Caco-2 (cell line): ENCODE measurements at regions not wholly inside any gene's neighbourhood (a gene's known extent, or its start where the extent isn't known, plus 50 kb on each side); places are given as distances from the start of the nearest gene placed in this dataset.

Experiments used
- BruUV-seq: library from RNA; stranded (reverse); fragments of 400-500 nt; replicated peaks from 2 replicates; lab custom pipeline; 2021; lab: Mats Ljungman, UMichigan
- CTCF ChIA-PET: fragments of 300-600 bp; sonication (Branson Sonifier 250); formaldehyde crosslinking; loops from one replicate; lab custom pipeline; 2022; ENCODE audit warnings: antibody characterized with exemption; lab: Charles Lee
- POLR2A ChIA-PET: fragments of 300-600 bp; sonication (Branson Sonifier 250); formaldehyde crosslinking; loops from one replicate; lab custom pipeline; 2022; ENCODE audit warnings: antibody characterized with exemption; lab: Charles Lee
- DNase-seq, 2 experiments: peaks; one replicate each; pipeline versions ENCODE4 v3.0.0 to v3.0.0-alpha.2; 2020 to 2022
- H3K27me3 ChIP-seq: replicated peaks from 2 replicates; pipeline ENCODE4 v1.6.0; 2011; ENCODE audit warnings: low read length; ENCODE audit not compliant: control insufficient read depth, insufficient read depth
- H3K36me3 ChIP-seq: 2 replicates; pipeline ENCODE4 v1.5.1; 2011; ENCODE audit warnings: low read length; ENCODE audit not compliant: control insufficient read depth, insufficient read depth
- H3K4me1 ChIP-seq: fragments of 250-450 bp; sonication (Bioruptor Pico); 2 replicates; pipeline ENCODE4 v1.5.1; 2020; ENCODE audit warnings: mild to moderate bottlenecking
- H3K4me3 ChIP-seq: 2 replicates; pipeline ENCODE4 v1.5.1; 2011; ENCODE audit warnings: low read depth, mild to moderate bottlenecking, control low read depth, low read length
- H3K9me3 ChIP-seq: fragments of 250-450 bp; sonication (Bioruptor Pico); 2 replicates; pipeline ENCODE4 v1.5.1; 2020; ENCODE audit warnings: mild to moderate bottlenecking, moderate library complexity
- H3K27ac Mint-ChIP-seq: one replicate; pipeline ENCODE4 v1.8.0; 2022; ENCODE audit warnings: mixed read lengths; ENCODE audit not compliant: unreplicated experiment
- H3K27me3 Mint-ChIP-seq: one replicate; pipeline ENCODE4 v1.8.0; 2022; ENCODE audit warnings: mixed read lengths; ENCODE audit not compliant: insufficient read depth, unreplicated experiment
- H3K36me3 Mint-ChIP-seq: one replicate; pipeline ENCODE4 v1.8.0; 2022; ENCODE audit warnings: mild to moderate bottlenecking, mixed read lengths; ENCODE audit not compliant: insufficient read depth, unreplicated experiment
- H3K4me1 Mint-ChIP-seq: one replicate; pipeline ENCODE4 v1.8.0; 2022; ENCODE audit warnings: low read depth, mixed read lengths; ENCODE audit not compliant: unreplicated experiment
- H3K4me3 Mint-ChIP-seq: one replicate; pipeline ENCODE4 v1.8.0; 2022; ENCODE audit warnings: mild to moderate bottlenecking, moderate library complexity, mixed read lengths; ENCODE audit not compliant: unreplicated experiment
- H3K9me3 Mint-ChIP-seq: one replicate; pipeline ENCODE4 v1.8.0; 2022; ENCODE audit warnings: mixed read lengths; ENCODE audit not compliant: unreplicated experiment
- intact Hi-C: fragments of 100-400 bp; cut with micrococcal nuclease; formaldehyde crosslinking; loops from one replicate; pipeline ENCODE4 v1.10.0; 2022; ENCODE audit not compliant: unreplicated experiment
- TF ChIP-seq, protein P1 (sequence below), 2 experiments: fragments of 200-600 bp in 1 of 2; IDR thresholded peaks; 1 replicate in 1 of 2; 2 replicates in 1 of 2; pipeline versions ENCODE4 v1.5.1 to v1.8.0; 2011 to 2022; ENCODE audit warnings: antibody characterized with exemption in 1 of 2, control low read depth in 1 of 2, inconsistent platforms in 1 of 2, low read depth in 1 of 2, low read length in 1 of 2, mild to moderate bottlenecking in 1 of 2, moderate library complexity in 1 of 2; ENCODE audit not compliant: insufficient read depth in 1 of 2, severe bottlenecking in 1 of 2, unreplicated experiment in 1 of 2

DNA sequence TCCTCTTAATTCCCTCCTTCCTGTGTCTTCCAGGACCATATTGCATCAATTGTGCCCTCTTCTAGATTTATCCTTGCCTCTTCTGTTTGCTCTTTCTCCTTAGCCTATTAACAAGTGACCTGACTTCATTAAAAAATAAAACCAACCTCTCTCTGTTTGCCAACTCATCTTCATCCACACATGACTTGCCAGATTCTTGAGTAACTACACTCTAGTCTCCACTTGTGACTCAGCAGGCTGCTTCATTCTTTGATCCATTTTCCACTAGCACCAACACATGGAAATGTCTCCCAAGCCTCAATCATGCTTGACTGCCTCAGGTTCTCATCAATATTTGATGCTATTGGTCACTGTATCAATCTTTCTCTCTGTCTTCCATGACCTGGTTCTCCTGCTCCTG lies 492.4 kb upstream of the TMPO start:
- H3K27me3 ChIP-seq: no peaks in the 10 kb centered on the region
- H3K36me3 Mint-ChIP-seq: no peaks in the 10 kb centered on the region
- CTCF ChIA-PET: no interaction called here
- H3K27me3 Mint-ChIP-seq: no peaks in the 10 kb centered on the region
- H3K4me3 ChIP-seq: no peak overlapping the region
- H3K4me1 ChIP-seq: peaks cover 9% of the 10 kb centered on the region
- no peak overlapping the region for H3K4me3 Mint-ChIP-seq
- H3K36me3 ChIP-seq: no peaks in the 10 kb centered on the region
- BruUV-seq: no TSS peak
- no peaks in the 10 kb centered on the region for H3K9me3 Mint-ChIP-seq
- intact Hi-C loops: no loop called here
- DNase-seq: no peak
- POLR2A ChIA-PET: no interaction called here
- peaks cover 5% of the 10 kb centered on the region; the same call in 1 of the 2 replicates for H3K9me3 ChIP-seq
- H3K4me1 Mint-ChIP-seq: peaks cover 6% of the 10 kb centered on the region
- TF ChIP-seq, protein P1, sequence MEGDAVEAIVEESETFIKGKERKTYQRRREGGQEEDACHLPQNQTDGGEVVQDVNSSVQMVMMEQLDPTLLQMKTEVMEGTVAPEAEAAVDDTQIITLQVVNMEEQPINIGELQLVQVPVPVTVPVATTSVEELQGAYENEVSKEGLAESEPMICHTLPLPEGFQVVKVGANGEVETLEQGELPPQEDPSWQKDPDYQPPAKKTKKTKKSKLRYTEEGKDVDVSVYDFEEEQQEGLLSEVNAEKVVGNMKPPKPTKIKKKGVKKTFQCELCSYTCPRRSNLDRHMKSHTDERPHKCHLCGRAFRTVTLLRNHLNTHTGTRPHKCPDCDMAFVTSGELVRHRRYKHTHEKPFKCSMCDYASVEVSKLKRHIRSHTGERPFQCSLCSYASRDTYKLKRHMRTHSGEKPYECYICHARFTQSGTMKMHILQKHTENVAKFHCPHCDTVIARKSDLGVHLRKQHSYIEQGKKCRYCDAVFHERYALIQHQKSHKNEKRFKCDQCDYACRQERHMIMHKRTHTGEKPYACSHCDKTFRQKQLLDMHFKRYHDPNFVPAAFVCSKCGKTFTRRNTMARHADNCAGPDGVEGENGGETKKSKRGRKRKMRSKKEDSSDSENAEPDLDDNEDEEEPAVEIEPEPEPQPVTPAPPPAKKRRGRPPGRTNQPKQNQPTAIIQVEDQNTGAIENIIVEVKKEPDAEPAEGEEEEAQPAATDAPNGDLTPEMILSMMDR (IDR thresholded peaks at IDR 0.05; ENCODE audit: insufficient read depth in 1 of 2, low read depth in 1 of 2, low read length in 1 of 2, severe bottlenecking in 1 of 2, unreplicated experiment in 1 of 2): no peak
- no peak overlapping the region for H3K27ac Mint-ChIP-seq

DNA sequence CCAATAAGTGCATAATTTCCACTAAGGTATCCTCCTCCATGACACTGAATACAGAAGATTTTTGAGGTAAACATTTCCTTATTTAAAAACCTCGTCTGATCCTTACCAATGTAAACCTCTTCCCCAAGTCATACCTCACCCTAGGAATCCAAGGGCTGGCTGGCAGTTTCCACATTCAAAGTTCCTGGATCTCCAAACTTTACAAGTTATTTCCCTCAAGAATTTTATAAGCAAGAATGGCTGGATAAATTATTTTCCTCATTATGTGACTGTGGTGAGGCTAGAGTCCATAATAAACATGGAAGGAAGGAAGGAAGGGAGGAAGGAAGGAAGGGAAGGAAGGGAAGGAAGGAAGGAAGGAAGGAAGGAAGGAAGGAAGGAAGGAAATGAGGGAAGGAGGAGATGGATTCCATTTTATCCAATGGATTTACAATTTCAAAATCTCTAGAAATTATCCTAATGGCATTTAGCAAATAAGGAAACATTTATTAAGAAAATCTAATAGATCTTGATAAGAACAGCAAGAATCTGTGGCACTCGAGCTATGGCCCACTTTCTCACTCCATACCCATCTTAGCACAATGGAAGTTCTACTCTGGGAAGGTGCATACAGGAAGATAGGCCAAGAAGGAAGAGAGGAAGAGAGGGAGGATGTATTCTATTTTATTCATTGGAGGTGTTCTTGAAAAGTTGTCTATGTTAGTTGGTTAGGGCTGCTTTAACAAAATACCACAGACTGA lies 477.8 kb upstream of the TMPO start:
- Mint-ChIP-seq H3K4me1 (no peaks in the 10 kb centered on the region), H3K4me3 (no peak overlapping the region), H3K9me3 (peaks cover 23% of the 10 kb centered on the region), H3K27ac (no peak overlapping the region), H3K36me3 (peaks cover 5% of the 10 kb centered on the region), H3K27me3 (no peaks in the 10 kb centered on the region)
- ChIA-PET CTCF (no interaction called here), POLR2A (no interaction called here)
- peaks cover 13% of the 10 kb centered on the region; the same call in 1 of the 2 replicates for H3K9me3 ChIP-seq
- BruUV-seq: no TSS peak
- no peak overlapping the region for H3K4me3 ChIP-seq
- no peaks in the 10 kb centered on the region for H3K4me1 ChIP-seq
- H3K36me3 ChIP-seq: no peaks in the 10 kb centered on the region
- TF ChIP-seq, protein P1 (IDR thresholded peaks at IDR 0.05; ENCODE audit: insufficient read depth in 1 of 2, low read depth in 1 of 2, low read length in 1 of 2, severe bottlenecking in 1 of 2, unreplicated experiment in 1 of 2): no peak
- no peak for DNase-seq
- no peaks in the 10 kb centered on the region for H3K27me3 ChIP-seq
- intact Hi-C loops: no loop called here

DNA sequence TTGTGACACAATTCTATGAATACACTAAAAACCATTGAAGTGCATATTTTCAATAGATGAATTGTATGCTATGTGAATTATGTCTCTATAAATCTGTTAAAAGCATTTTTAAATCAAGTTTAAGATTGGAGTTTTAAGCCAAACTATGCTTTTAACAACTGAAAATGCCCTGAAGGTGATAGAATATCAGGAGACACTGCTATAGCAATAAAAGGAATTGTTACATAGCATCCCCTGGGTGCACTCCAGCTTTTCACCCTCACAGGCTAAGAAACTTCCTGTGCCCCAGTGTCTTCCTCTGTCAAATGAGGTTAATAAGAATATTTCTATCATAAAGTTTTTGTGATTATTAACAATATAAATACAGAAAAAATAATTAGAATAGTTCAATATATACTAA lies 472.7 kb upstream of the TMPO start:
- Mint-ChIP-seq H3K27ac (no peak overlapping the region), H3K36me3 (no peaks in the 10 kb centered on the region), H3K4me1 (no peaks in the 10 kb centered on the region), H3K27me3 (no peaks in the 10 kb centered on the region), H3K4me3 (no peak overlapping the region), H3K9me3 (peaks cover 17% of the 10 kb centered on the region)
- H3K4me1 ChIP-seq: no peaks in the 10 kb centered on the region
- no peak for DNase-seq
- BruUV-seq: no TSS peak
- intact Hi-C loops: no loop called here
- ChIA-PET POLR2A (no interaction called here), CTCF (no interaction called here)
- TF ChIP-seq, protein P1 (IDR thresholded peaks at IDR 0.05; ENCODE audit: insufficient read depth in 1 of 2, low read depth in 1 of 2, low read length in 1 of 2, severe bottlenecking in 1 of 2, unreplicated experiment in 1 of 2): no peak
- H3K27me3 ChIP-seq: no peaks in the 10 kb centered on the region
- no peak overlapping the region for H3K4me3 ChIP-seq
- peaks cover 13% of the 10 kb centered on the region; the same call in 1 of the 2 replicates for H3K9me3 ChIP-seq
- H3K36me3 ChIP-seq: no peaks in the 10 kb centered on the region
